Superior temporal gyrus (tissue), 1 donor: ENCODE measurements at regions not wholly inside any gene's neighbourhood (a gene's known extent, or its start where the extent isn't known, plus 50 kb on each side); places are given as distances from the start of the nearest gene placed in this dataset.
"Not testable (repeated sequence)": the region's sequence is repeated elsewhere in the genome, so short reads cannot be mapped to it uniquely, and the experiment has no call there.

Experiments used
- DNase-seq: peaks from one replicate; pipeline ENCODE4 v3.0.0-alpha.2; 2016; ENCODE audit errors: extremely low spot score

- DNase-seq = no peak
Measured at GRCh38 chr13:109274188-109274821, 512.1 kb downstream of the IRS2 start.

GRCh38 chr13:109273326-109273751, 513.0 kb downstream of the IRS2 start:
- DNase-seq = no peak

GRCh38 chr13:109272595-109273325, 513.6 kb downstream of the IRS2 start:
- no peak for DNase-seq

GRCh38 chr13:109271555-109272541, 514.5 kb downstream of the IRS2 start:
- DNase-seq = no peak

- no peak for DNase-seq
Measured at GRCh38 chr13:109271061-109271460, 515.3 kb downstream of the IRS2 start.

GRCh38 chr13:109269381-109269780, 517.0 kb downstream of the IRS2 start:
- not testable (repeated sequence) for DNase-seq

- DNase-seq = not testable (repeated sequence)
Measured at GRCh38 chr13:109268492-109268891, 517.9 kb downstream of the IRS2 start.

GRCh38 chr13:109267400-109267799, 519.0 kb downstream of the IRS2 start:
- not testable (repeated sequence) for DNase-seq

- not testable (repeated sequence) for DNase-seq
Measured at GRCh38 chr13:109265438-109265742, 521.0 kb downstream of the IRS2 start.

GRCh38 chr13:109264603-109265437, 521.6 kb downstream of the IRS2 start:
- DNase-seq = not testable (repeated sequence)

- DNase-seq = not testable (repeated sequence)
Measured at GRCh38 chr13:109257761-109258157, 528.6 kb downstream of the IRS2 start.
